ENCODE measurements at regions not wholly inside any gene's neighbourhood (a gene's known extent, or its start where the extent isn't known, plus 50 kb on each side); places are given as distances from the start of the nearest gene placed in this dataset.
"Not testable (repeated sequence)": the region's sequence is repeated elsewhere in the genome, so short reads cannot be mapped to it uniquely, and the experiment has no call there.

- not testable (repeated sequence) for H3K4me3 ChIP-seq (ENCODE audit: low read length); H3K9me3 ChIP-seq (replicated peaks; ENCODE audit: control insufficient read depth, low read depth, low read length); H3K27me3 ChIP-seq (ENCODE audit: control insufficient read depth, insufficient read depth, low read length); H3K4me1 ChIP-seq (ENCODE audit: control insufficient read depth, insufficient read depth, low read length); DNase-seq; H3K36me3 ChIP-seq (ENCODE audit: control insufficient read depth, insufficient read depth, low read length); H3K27ac ChIP-seq (ENCODE audit: low read length)
- 87% methylated on average over 16 of the region's 22 CpGs for WGBS (ENCODE audit: insufficient coverage)
Observed at GRCh38 chr18:15004270-15004973, 256.4 kb downstream of the ANKRD30B start.

- no peaks in the 10 kb centered on the region for H3K36me3 ChIP-seq (ENCODE audit: control insufficient read depth, insufficient read depth, low read length)
- no peak for DNase-seq
- no peaks in the 10 kb centered on the region for H3K27me3 ChIP-seq (ENCODE audit: control insufficient read depth, insufficient read depth, low read length)
- no peak overlapping the region for H3K27ac ChIP-seq (ENCODE audit: low read length)
- WGBS (ENCODE audit: insufficient coverage): 90% methylated on average over 24 of the region's 28 CpGs
- H3K4me1 ChIP-seq (ENCODE audit: control insufficient read depth, insufficient read depth, low read length): no peaks in the 10 kb centered on the region
- H3K4me3 ChIP-seq (ENCODE audit: low read length): no peak overlapping the region
- peaks cover 5% of the 10 kb centered on the region for H3K9me3 ChIP-seq (replicated peaks; ENCODE audit: control insufficient read depth, low read depth, low read length)
Observed at GRCh38 chr18:15005313-15006130, 257.6 kb downstream of the ANKRD30B start.

GRCh38 chr18:15006616-15007015, 258.6 kb downstream of the ANKRD30B start:
- not testable (repeated sequence) for H3K9me3 ChIP-seq (replicated peaks; ENCODE audit: control insufficient read depth, low read depth, low read length); H3K36me3 ChIP-seq (ENCODE audit: control insufficient read depth, insufficient read depth, low read length); H3K4me3 ChIP-seq (ENCODE audit: low read length); H3K4me1 ChIP-seq (ENCODE audit: control insufficient read depth, insufficient read depth, low read length); H3K27ac ChIP-seq (ENCODE audit: low read length); H3K27me3 ChIP-seq (ENCODE audit: control insufficient read depth, insufficient read depth, low read length); DNase-seq
- 71% methylated on average over 1 of the region's 3 CpGs for WGBS (ENCODE audit: insufficient coverage)

GRCh38 chr18:15026041-15026440, 278.1 kb downstream of the ANKRD30B start:
- not testable (repeated sequence) for H3K4me3 ChIP-seq (ENCODE audit: low read length); DNase-seq; H3K4me1 ChIP-seq (ENCODE audit: control insufficient read depth, insufficient read depth, low read length); H3K27ac ChIP-seq (ENCODE audit: low read length); H3K36me3 ChIP-seq (ENCODE audit: control insufficient read depth, insufficient read depth, low read length); H3K27me3 ChIP-seq (ENCODE audit: control insufficient read depth, insufficient read depth, low read length); H3K9me3 ChIP-seq (replicated peaks; ENCODE audit: control insufficient read depth, low read depth, low read length)

GRCh38 chr18:15028037-15028436, 280.1 kb downstream of the ANKRD30B start:
- not testable (repeated sequence) for H3K4me1 ChIP-seq (ENCODE audit: control insufficient read depth, insufficient read depth, low read length); H3K27me3 ChIP-seq (ENCODE audit: control insufficient read depth, insufficient read depth, low read length); H3K36me3 ChIP-seq (ENCODE audit: control insufficient read depth, insufficient read depth, low read length); H3K27ac ChIP-seq (ENCODE audit: low read length); H3K9me3 ChIP-seq (replicated peaks; ENCODE audit: control insufficient read depth, low read depth, low read length); DNase-seq; H3K4me3 ChIP-seq (ENCODE audit: low read length)
- no CpG with 5 or more reads among the region's 4 CpGs for WGBS (ENCODE audit: insufficient coverage)

GRCh38 chr18:15060279-15060880, 312.4 kb downstream of the ANKRD30B start:
- H3K36me3 ChIP-seq (ENCODE audit: control insufficient read depth, insufficient read depth, low read length); H3K9me3 ChIP-seq (replicated peaks; ENCODE audit: control insufficient read depth, low read depth, low read length); H3K27ac ChIP-seq (ENCODE audit: low read length); H3K4me3 ChIP-seq (ENCODE audit: low read length); H3K27me3 ChIP-seq (ENCODE audit: control insufficient read depth, insufficient read depth, low read length); H3K4me1 ChIP-seq (ENCODE audit: control insufficient read depth, insufficient read depth, low read length); DNase-seq: not testable (repeated sequence)
- WGBS (ENCODE audit: insufficient coverage): no CpG with 5 or more reads among the region's 12 CpGs

- not testable (repeated sequence) for H3K4me3 ChIP-seq (ENCODE audit: low read length); H3K36me3 ChIP-seq (ENCODE audit: control insufficient read depth, insufficient read depth, low read length)
- WGBS (ENCODE audit: insufficient coverage): 81% methylated on average over 3 of the region's 9 CpGs
Observed at GRCh38 chr18:15061289-15061896, 313.4 kb downstream of the ANKRD30B start.

GRCh38 chr18:15066434-15066833, 318.5 kb downstream of the ANKRD30B start:
- DNase-seq; H3K27me3 ChIP-seq (ENCODE audit: control insufficient read depth, insufficient read depth, low read length); H3K4me1 ChIP-seq (ENCODE audit: control insufficient read depth, insufficient read depth, low read length); H3K4me3 ChIP-seq (ENCODE audit: low read length); H3K36me3 ChIP-seq (ENCODE audit: control insufficient read depth, insufficient read depth, low read length); H3K27ac ChIP-seq (ENCODE audit: low read length); H3K9me3 ChIP-seq (replicated peaks; ENCODE audit: control insufficient read depth, low read depth, low read length): not testable (repeated sequence)
- no CpG with 5 or more reads among the region's 2 CpGs for WGBS (ENCODE audit: insufficient coverage)

More at GRCh38 chr18:15061289-15061896, 313.4 kb downstream of the ANKRD30B start:
- not testable (repeated sequence) for H3K27me3 ChIP-seq (ENCODE audit: control insufficient read depth, insufficient read depth, low read length); H3K9me3 ChIP-seq (replicated peaks; ENCODE audit: control insufficient read depth, low read depth, low read length); H3K4me1 ChIP-seq (ENCODE audit: control insufficient read depth, insufficient read depth, low read length); H3K27ac ChIP-seq (ENCODE audit: low read length); DNase-seq

GRCh38 chr18:15071311-15071710, 323.3 kb downstream of the ANKRD30B start:
- not testable (repeated sequence) for H3K27ac ChIP-seq (ENCODE audit: low read length); DNase-seq; H3K36me3 ChIP-seq (ENCODE audit: control insufficient read depth, insufficient read depth, low read length); H3K4me3 ChIP-seq (ENCODE audit: low read length); H3K4me1 ChIP-seq (ENCODE audit: control insufficient read depth, insufficient read depth, low read length); H3K27me3 ChIP-seq (ENCODE audit: control insufficient read depth, insufficient read depth, low read length); H3K9me3 ChIP-seq (replicated peaks; ENCODE audit: control insufficient read depth, low read depth, low read length)
- 90% methylated on average over 1 of the region's 2 CpGs for WGBS (ENCODE audit: insufficient coverage)
